Inflammatory macrophage treated with lipopolysaccharide for 1 hour (primary cell): ENCODE measurements at regions not wholly inside any gene's neighbourhood (a gene's known extent, or its start where the extent isn't known, plus 50 kb on each side); places are given as distances from the start of the nearest gene placed in this dataset.
A peak's percentile ranks its signal among the peaks of the same experiment; 100 is the strongest.

Source experiments
- DNase-seq, 2 donors: peaks; one replicate each; pipeline ENCODE4 v3.0.0-alpha.2; 2020 to 2022

GRCh38 chr2:128734521-128735295, 416.0 kb upstream of the HS6ST1 start:
- peak; percentile 78 to 88 for DNase-seq

- DNase-seq, result no peak
Observed at GRCh38 chr2:128735296-128735960, 416.8 kb upstream of the HS6ST1 start.

GRCh38 chr2:128736046-128736688, 417.5 kb upstream of the HS6ST1 start:
- DNase-seq, result no peak

GRCh38 chr2:128736689-128737545, 418.2 kb upstream of the HS6ST1 start:
- DNase-seq, result peak; percentile 53 to 88

- no peak for DNase-seq
Observed at GRCh38 chr2:128737546-128737826, 418.8 kb upstream of the HS6ST1 start.

- no peak for DNase-seq
Observed at GRCh38 chr2:128738446-128739110, 419.9 kb upstream of the HS6ST1 start.

- DNase-seq, result no peak
Observed at GRCh38 chr2:128742467-128742866, 423.8 kb upstream of the HS6ST1 start.

GRCh38 chr2:128745946-128746345, 427.3 kb upstream of the HS6ST1 start:
- no peak for DNase-seq

GRCh38 chr2:128746356-128746755, 427.7 kb upstream of the HS6ST1 start:
- DNase-seq, result no peak

- no peak for DNase-seq
Observed at GRCh38 chr2:128748336-128748735, 429.7 kb upstream of the HS6ST1 start.

- DNase-seq, result no peak
Observed at GRCh38 chr2:128748835-128749605, 430.4 kb upstream of the HS6ST1 start.

GRCh38 chr2:128750328-128751165, 431.9 kb upstream of the HS6ST1 start:
- DNase-seq, result no peak

- no peak for DNase-seq
Observed at GRCh38 chr2:128751746-128752145, 433.1 kb upstream of the HS6ST1 start.

- peak in 1 of 2 donors; percentile 24 for DNase-seq
Observed at GRCh38 chr2:128752691-128753263, 434.1 kb upstream of the HS6ST1 start.

GRCh38 chr2:128753321-128753720, 434.7 kb upstream of the HS6ST1 start:
- no peak for DNase-seq

- DNase-seq, result no peak
Observed at GRCh38 chr2:128753800-128754199, 435.1 kb upstream of the HS6ST1 start.

- peak in 1 of 2 donors; percentile 11 for DNase-seq
Observed at GRCh38 chr2:128754246-128754724, 435.6 kb upstream of the HS6ST1 start.

- no peak for DNase-seq
Observed at GRCh38 chr2:128755695-128756364, 437.2 kb upstream of the HS6ST1 start.

- DNase-seq, result no peak
Observed at GRCh38 chr2:128756365-128756717, 437.7 kb upstream of the HS6ST1 start.

- no peak for DNase-seq
Observed at GRCh38 chr2:128765811-128766210, 447.1 kb upstream of the HS6ST1 start.
